OCI-LY7 (cell line): ENCODE measurements at regions not wholly inside any gene's neighbourhood (a gene's known extent, or its start where the extent isn't known, plus 50 kb on each side); places are given as distances from the start of the nearest gene placed in this dataset.

Experiments used
- EZH2phosphoT487 ChIP-seq: fragments of 200-600 bp; sonication (generic); IDR thresholded peaks from 2 replicates; pipeline ENCODE4 v1.6.1; 2018; ENCODE audit warnings: low read depth, borderline replicate concordance, mild to moderate bottlenecking, mixed run types, antibody characterized with exemption, low read length, moderate library complexity, mixed read lengths
- TF ChIP-seq, protein P1 (sequence below): fragments of 200-600 bp; sonication (generic); conservative IDR thresholded peaks from 2 replicates; pipeline ENCODE4 v1.5.1; 2014; ENCODE audit warnings: mild to moderate bottlenecking, antibody characterized with exemption, low read length, moderate library complexity, mixed read lengths

DNA sequence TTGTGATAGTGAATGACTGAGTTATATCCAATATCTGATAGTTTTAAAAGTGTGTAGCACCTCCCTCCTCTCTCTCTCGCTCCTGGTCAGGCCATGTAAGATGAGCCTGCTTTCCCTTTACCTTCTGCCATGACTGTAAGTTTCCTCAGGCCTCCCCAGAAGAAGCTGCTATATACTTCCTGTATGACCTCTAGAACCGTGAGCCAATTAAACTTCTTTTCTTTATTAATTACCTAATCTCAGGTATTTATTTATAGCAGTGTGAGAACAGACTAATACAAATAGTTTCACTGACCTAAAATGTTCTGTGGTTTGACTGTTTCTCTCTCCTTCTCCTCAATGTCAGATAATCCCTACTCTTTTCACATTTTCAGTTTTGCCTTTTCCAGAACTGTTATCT lies 321.3 kb upstream of the MBL2 start:
- TF ChIP-seq, protein P1, sequence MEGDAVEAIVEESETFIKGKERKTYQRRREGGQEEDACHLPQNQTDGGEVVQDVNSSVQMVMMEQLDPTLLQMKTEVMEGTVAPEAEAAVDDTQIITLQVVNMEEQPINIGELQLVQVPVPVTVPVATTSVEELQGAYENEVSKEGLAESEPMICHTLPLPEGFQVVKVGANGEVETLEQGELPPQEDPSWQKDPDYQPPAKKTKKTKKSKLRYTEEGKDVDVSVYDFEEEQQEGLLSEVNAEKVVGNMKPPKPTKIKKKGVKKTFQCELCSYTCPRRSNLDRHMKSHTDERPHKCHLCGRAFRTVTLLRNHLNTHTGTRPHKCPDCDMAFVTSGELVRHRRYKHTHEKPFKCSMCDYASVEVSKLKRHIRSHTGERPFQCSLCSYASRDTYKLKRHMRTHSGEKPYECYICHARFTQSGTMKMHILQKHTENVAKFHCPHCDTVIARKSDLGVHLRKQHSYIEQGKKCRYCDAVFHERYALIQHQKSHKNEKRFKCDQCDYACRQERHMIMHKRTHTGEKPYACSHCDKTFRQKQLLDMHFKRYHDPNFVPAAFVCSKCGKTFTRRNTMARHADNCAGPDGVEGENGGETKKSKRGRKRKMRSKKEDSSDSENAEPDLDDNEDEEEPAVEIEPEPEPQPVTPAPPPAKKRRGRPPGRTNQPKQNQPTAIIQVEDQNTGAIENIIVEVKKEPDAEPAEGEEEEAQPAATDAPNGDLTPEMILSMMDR: no peak
- TF ChIP-seq EZH2phosphoT487: no peak
